Natural killer cell (primary cell): ENCODE measurements at regions not wholly inside any gene's neighbourhood (a gene's known extent, or its start where the extent isn't known, plus 50 kb on each side); places are given as distances from the start of the nearest gene placed in this dataset.

Experiments
- ATAC-seq, 3 donors: fragments of 150-1000 bp in 2 of 3; fragments of 200-7000 bp in 1 of 3; cut with Tn5 transposase; 1 replicate in 1 of 3; 2 replicates in 2 of 3; pipeline ENCODE4 v1.10.0; 2021; ENCODE audit warnings: mild to moderate bottlenecking in 2 of 3, moderate library complexity in 2 of 3
- DNase-seq, 2 donors: peaks; one replicate each; pipeline versions ENCODE4 v3.0.0 to v3.0.0-alpha.2; 2013 to 2021; ENCODE audit warnings: mixed read lengths in 1 of 2
- H3K27ac ChIP-seq: one replicate; pipeline ENCODE4 v1.5.1; 2013; ENCODE audit warnings: mild to moderate bottlenecking, low read length
- H3K27me3 ChIP-seq: one replicate; pipeline ENCODE4 v1.6.1; 2013; ENCODE audit warnings: low read length; ENCODE audit not compliant: control insufficient read depth, insufficient read depth
- H3K36me3 ChIP-seq: one replicate; pipeline ENCODE4 v1.6.1; 2013; ENCODE audit warnings: low read length; ENCODE audit not compliant: control insufficient read depth, insufficient read depth
- H3K4me1 ChIP-seq: one replicate; pipeline ENCODE4 v1.6.1; 2013; ENCODE audit warnings: low read length; ENCODE audit not compliant: control insufficient read depth, insufficient read depth
- H3K4me3 ChIP-seq: one replicate; pipeline ENCODE4 v1.5.1; 2013; ENCODE audit warnings: low read length
- H3K9me3 ChIP-seq: one replicate; pipeline ENCODE4 v1.6.1; 2013; ENCODE audit warnings: low read length; ENCODE audit not compliant: control insufficient read depth, insufficient read depth
- H3K27ac Mint-ChIP-seq, 2 donors: one replicate each; pipeline ENCODE4 v1.8.0; 2022; ENCODE audit warnings: mild to moderate bottlenecking in 2 of 2, mixed read lengths in 2 of 2, moderate library complexity in 1 of 2
- H3K27me3 Mint-ChIP-seq, 2 donors: one replicate each; pipeline ENCODE4 v1.8.0; 2022; ENCODE audit warnings: low read depth in 2 of 2, mixed read lengths in 2 of 2
- H3K36me3 Mint-ChIP-seq: one replicate; pipeline ENCODE4 v1.8.0; 2022; ENCODE audit warnings: mixed read lengths
- H3K4me1 Mint-ChIP-seq, 2 donors: one replicate each; pipeline ENCODE4 v1.8.0; 2022; ENCODE audit warnings: mixed read lengths in 2 of 2
- H3K4me3 Mint-ChIP-seq: one replicate; pipeline ENCODE4 v1.8.0; 2022; ENCODE audit warnings: mild to moderate bottlenecking, moderate library complexity, mixed read lengths
- H3K9me3 Mint-ChIP-seq, 2 donors: one replicate each; pipeline ENCODE4 v1.8.0; 2022; ENCODE audit warnings: mixed read lengths in 2 of 2
- CTCF ChIP-seq: fragments of 200-600 bp; IDR thresholded peaks from one replicate; pipeline ENCODE4 v1.8.0; 2022; ENCODE audit warnings: antibody characterized with exemption
- WGBS: methylation state at CpG from one replicate; pipeline ENCODE4 v1.1.7; 2013; ENCODE audit warnings: missing lambda C conversion rate; ENCODE audit not compliant: insufficient coverage; 5-methylcytosine and 5-hydroxymethylcytosine counted together
- intact Hi-C: fragments of 100-400 bp; cut with micrococcal nuclease; formaldehyde crosslinking; loops from one replicate; pipeline ENCODE4 v1.14.2; 2022

DNA sequence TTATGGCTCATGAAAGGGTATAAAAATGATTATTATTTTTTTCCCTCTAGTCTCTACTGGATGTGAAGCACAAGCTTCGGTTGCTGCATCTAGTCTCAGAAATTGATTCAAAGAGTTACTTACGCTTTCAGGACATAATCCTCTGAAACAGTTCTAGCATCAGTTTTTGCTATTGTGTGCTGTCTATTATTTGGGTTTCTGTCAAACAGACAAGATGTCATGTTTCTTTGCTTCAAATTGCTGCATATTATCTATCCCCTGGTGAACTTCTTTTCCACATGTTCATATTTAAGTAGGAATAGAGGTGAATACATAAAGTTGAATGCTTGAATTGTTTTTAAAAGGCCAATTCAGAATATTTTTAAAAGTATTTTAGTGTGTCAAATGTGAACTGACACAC is 161.6 kb upstream of the GBE1 start:
- Histone ChIP-seq H3K4me1 (no peaks in the 10 kb centered on the region), H3K27me3 (no peaks in the 10 kb centered on the region), H3K9me3 (no peaks in the 10 kb centered on the region), H3K36me3 (no peaks in the 10 kb centered on the region), H3K27ac (no peak overlapping the region), H3K4me3 (no peak overlapping the region)
- ATAC-seq (no peak), DNase-seq (no peak)
- Mint-ChIP-seq H3K9me3 (peaks cover 6 to 7% of the 10 kb centered on the region in 2 donors), H3K27me3 (no peaks in the 10 kb centered on the region), H3K4me3 (no peak overlapping the region), H3K27ac (no peak overlapping the region), H3K4me1 (no peaks in the 10 kb centered on the region), H3K36me3 (no peaks in the 10 kb centered on the region)
- TF ChIP-seq CTCF, result no peak
- WGBS, result 85% methylated on average over 2 of the region's 2 CpGs
- intact Hi-C loops, result no loop called here

DNA sequence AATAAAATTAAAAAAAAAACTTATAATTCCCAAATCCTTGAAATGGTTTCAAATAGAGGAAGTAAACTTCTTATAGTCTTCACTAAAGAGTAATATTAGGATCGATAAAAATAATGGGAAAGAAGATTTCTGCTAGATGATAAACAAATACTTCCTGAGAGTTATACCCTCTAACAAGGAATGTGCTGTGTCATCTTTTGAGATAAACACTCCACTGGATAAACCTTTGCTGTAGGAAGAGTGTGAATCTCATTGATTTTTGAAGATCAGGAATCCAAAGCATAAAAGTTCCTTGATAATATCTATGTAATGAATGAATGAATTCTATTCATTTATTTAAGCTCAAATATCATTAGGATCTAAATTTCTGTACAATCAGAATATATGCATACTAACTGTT is 161.0 kb upstream of the GBE1 start:
- intact Hi-C loops, result no loop called here
- Histone ChIP-seq H3K27me3 (no peaks in the 10 kb centered on the region), H3K4me3 (no peak overlapping the region), H3K27ac (no peak overlapping the region), H3K36me3 (no peaks in the 10 kb centered on the region), H3K9me3 (no peaks in the 10 kb centered on the region), H3K4me1 (no peaks in the 10 kb centered on the region)
- Mint-ChIP-seq H3K36me3 (no peaks in the 10 kb centered on the region), H3K4me1 (no peaks in the 10 kb centered on the region), H3K4me3 (no peak overlapping the region), H3K9me3 (peaks cover 6 to 7% of the 10 kb centered on the region in 2 donors), H3K27ac (no peak overlapping the region), H3K27me3 (no peaks in the 10 kb centered on the region)
- no peak for DNase-seq
- ATAC-seq, result no peak
- TF ChIP-seq CTCF, result no peak
- no CpG with 5 or more reads among the region's 1 CpG for WGBS

- peaks cover 6 to 7% of the 10 kb centered on the region in 2 donors for H3K9me3 Mint-ChIP-seq
- intact Hi-C loops, result no loop called here
- DNase-seq, result no peak
- no peaks in the 10 kb centered on the region for H3K36me3 Mint-ChIP-seq
- no peak for ATAC-seq
- no peak overlapping the region for H3K27ac ChIP-seq
- H3K4me3 Mint-ChIP-seq, result no peak overlapping the region
- no peaks in the 10 kb centered on the region for H3K4me1 Mint-ChIP-seq
- TF ChIP-seq CTCF, result no peak
- H3K9me3 ChIP-seq, result no peaks in the 10 kb centered on the region
- no peaks in the 10 kb centered on the region for H3K27me3 Mint-ChIP-seq
- H3K4me3 ChIP-seq, result no peak overlapping the region
- H3K27me3 ChIP-seq, result no peaks in the 10 kb centered on the region
- no peaks in the 10 kb centered on the region for H3K36me3 ChIP-seq
- no peaks in the 10 kb centered on the region for H3K4me1 ChIP-seq
- no peak overlapping the region for H3K27ac Mint-ChIP-seq
- no CpG with 5 or more reads among the region's 1 CpG for WGBS
These were observed 159.4 kb upstream of the GBE1 start for GRCh38 chr3:81920816-81921215.

DNA sequence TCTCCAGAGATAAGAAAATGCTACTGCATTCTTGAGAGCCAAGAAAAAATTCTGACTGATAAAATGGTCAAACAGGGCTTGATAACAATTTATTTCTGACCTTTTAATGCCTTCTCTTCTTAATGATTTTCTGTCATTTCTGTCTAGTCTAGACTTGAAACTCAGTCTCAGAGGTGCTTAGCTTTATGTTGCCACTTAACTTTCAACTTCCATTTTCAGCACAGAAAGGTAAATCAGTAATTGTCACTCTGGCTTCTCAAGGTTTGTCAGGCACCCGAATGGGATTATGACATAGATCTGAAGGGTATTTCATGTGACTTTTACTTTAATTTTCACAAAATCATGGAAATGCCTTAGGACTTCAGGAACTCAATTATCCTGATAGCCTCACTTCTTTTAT is 155.4 kb upstream of the GBE1 start:
- no peak overlapping the region for H3K27ac ChIP-seq
- H3K4me3 ChIP-seq, result no peak overlapping the region
- H3K36me3 ChIP-seq, result no peaks in the 10 kb centered on the region
- H3K27me3 Mint-ChIP-seq, result no peaks in the 10 kb centered on the region
- no peak for DNase-seq
- H3K9me3 Mint-ChIP-seq, result no peaks in the 10 kb centered on the region
- TF ChIP-seq CTCF, result no peak
- ATAC-seq, result no peak
- no peaks in the 10 kb centered on the region for H3K36me3 Mint-ChIP-seq
- intact Hi-C loops, result no loop called here
- WGBS, result no CpG with 5 or more reads among the region's 1 CpG
- no peak overlapping the region for H3K27ac Mint-ChIP-seq
- H3K4me3 Mint-ChIP-seq, result no peak overlapping the region
- no peaks in the 10 kb centered on the region for H3K27me3 ChIP-seq
- H3K4me1 ChIP-seq, result no peaks in the 10 kb centered on the region
- H3K4me1 Mint-ChIP-seq, result no peaks in the 10 kb centered on the region
- no peaks in the 10 kb centered on the region for H3K9me3 ChIP-seq
